H1 (cell line): ENCODE measurements at regions not wholly inside any gene's neighbourhood (a gene's known extent, or its start where the extent isn't known, plus 50 kb on each side); places are given as distances from the start of the nearest gene placed in this dataset.

Experiments
- CTCF ChIA-PET: fragments of 300-600 bp; sonication (Branson Sonifier 250); formaldehyde crosslinking; loops from one replicate; lab custom pipeline; 2021; ENCODE audit not compliant: partially characterized antibody; lab: Charles Lee
- POLR2A ChIA-PET: fragments of 300-600 bp; sonication (Branson Sonifier 250); formaldehyde crosslinking; loops from one replicate; lab custom pipeline; 2021; ENCODE audit warnings: inconsistent platforms; ENCODE audit not compliant: partially characterized antibody; lab: Charles Lee
- DNase-seq, 2 experiments: peaks; one replicate each; pipeline versions ENCODE4 v3.0.0 to v3.0.0-alpha.2; 2010 to 2022; ENCODE audit warnings: low spot score in 2 of 2, low read depth in 1 of 2, mixed read lengths in 1 of 2
- FAIRE-seq: peaks from 2 replicates; lab custom pipeline; 2011; peaks lifted over from hg19 to GRCh38; lab: Jason Lieb, UNC
- H2AFZ ChIP-seq: 2 replicates; pipeline ENCODE4 v1.8.1; 2012; ENCODE audit warnings: low read length, inconsistent platforms
- H2AK5ac ChIP-seq: 2 replicates; pipeline ENCODE4 v1.6.1; 2013; ENCODE audit warnings: low read depth, low read length
- H2BK120ac ChIP-seq: replicated peaks from 2 replicates; pipeline ENCODE3; 2013; ENCODE audit warnings: low read depth, low read length, inconsistent platforms
- H2BK12ac ChIP-seq: 2 replicates; pipeline ENCODE4 v1.6.1; 2013; ENCODE audit warnings: low read depth, low read length
- H2BK15ac ChIP-seq: 2 replicates; pipeline ENCODE4 v1.6.1; 2013; ENCODE audit warnings: low read length
- H2BK20ac ChIP-seq: 2 replicates; pipeline ENCODE4 v1.6.1; 2013; ENCODE audit warnings: low read length
- H2BK5ac ChIP-seq: 2 replicates; pipeline ENCODE4 v1.6.1; 2013; ENCODE audit warnings: low read depth, low read length
- H3K14ac ChIP-seq: 2 replicates; pipeline ENCODE4 v1.6.1; 2013; ENCODE audit warnings: inconsistent platforms; ENCODE audit not compliant: insufficient read length
- H3K18ac ChIP-seq: 2 replicates; pipeline ENCODE4 v1.6.1; 2013; ENCODE audit warnings: low read length; ENCODE audit errors: extremely low read depth
- H3K23ac ChIP-seq: 2 replicates; pipeline ENCODE4 v1.6.1; 2013; ENCODE audit warnings: inconsistent platforms; ENCODE audit not compliant: insufficient read length
- H3K23me2 ChIP-seq: 2 replicates; pipeline ENCODE4 v1.6.1; 2013; ENCODE audit warnings: low read depth, low read length
- H3K27ac ChIP-seq: 2 replicates; pipeline ENCODE4 v1.6.1; 2011; ENCODE audit warnings: low read depth, low read length, inconsistent platforms
- H3K27me3 ChIP-seq, 4 experiments: replicated peaks in 1 of 4; 1 replicate in 1 of 4; 2 replicates in 3 of 4; pipeline versions ENCODE4 v1.6.1 to v1.8.1; 2011 to 2013; ENCODE audit warnings: low read length in 3 of 4, mild to moderate bottlenecking in 3 of 4, inconsistent platforms in 2 of 4, mixed read lengths in 2 of 4, moderate library complexity in 1 of 4; ENCODE audit not compliant: control insufficient read depth in 3 of 4, insufficient read depth in 3 of 4; ENCODE audit errors: extremely low read depth in 1 of 4
- H3K36me3 ChIP-seq, 4 experiments: 2 replicates each; pipeline versions ENCODE4 v1.6.1 to v1.8.1; 2011 to 2013; ENCODE audit warnings: mild to moderate bottlenecking in 4 of 4, low read length in 3 of 4, moderate library complexity in 2 of 4, control low read depth in 1 of 4, inconsistent platforms in 1 of 4; ENCODE audit not compliant: insufficient read depth in 4 of 4, control insufficient read depth in 2 of 4
- H3K4ac ChIP-seq: replicated peaks from 2 replicates; pipeline ENCODE3; 2013; ENCODE audit warnings: low read length, low read depth, mixed read lengths, inconsistent platforms; ENCODE audit not compliant: insufficient read length
- H3K4me1 ChIP-seq, 4 experiments: replicated peaks in 1 of 4; 1 replicate in 1 of 4; 2 replicates in 3 of 4; pipeline versions ENCODE4 v1.6.1 to v1.8.1; 2011 to 2013; ENCODE audit warnings: low read length in 3 of 4, inconsistent platforms in 2 of 4, mixed read lengths in 1 of 4; ENCODE audit not compliant: insufficient read depth in 4 of 4, control insufficient read depth in 3 of 4
- H3K4me2 ChIP-seq, 2 experiments: 2 replicates each; pipeline versions ENCODE4 v1.6.1 to v1.8.1; 2011 to 2013; ENCODE audit warnings: low read depth in 2 of 2, low read length in 2 of 2, control low read depth in 1 of 2, inconsistent platforms in 1 of 2, mild to moderate bottlenecking in 1 of 2; ENCODE audit not compliant: insufficient read depth in 1 of 2
- H3K4me3 ChIP-seq, 4 experiments: fragments of 200-600, 300-600 bp in 1 of 4; sonication (generic), shearing (Covaris generic), sonication (Bioruptor Twin) in 1 of 4; 2 replicates each; pipeline versions ENCODE4 v1.5.1 to v1.8.1; 2011 to 2016; ENCODE audit warnings: low read length in 4 of 4, low read depth in 3 of 4, control low read depth in 2 of 4, inconsistent platforms in 2 of 4, mild to moderate bottlenecking in 2 of 4, mixed read lengths in 1 of 4, moderate library complexity in 1 of 4; ENCODE audit not compliant: insufficient read depth in 2 of 4; ENCODE audit errors: extremely low read depth in 1 of 4
- H3K56ac ChIP-seq: replicated peaks from 2 replicates; pipeline ENCODE3; 2013; ENCODE audit warnings: low read depth, mild to moderate bottlenecking, mixed read lengths, low read length, inconsistent platforms; ENCODE audit not compliant: insufficient read length
- H3K79me1 ChIP-seq: 2 replicates; pipeline ENCODE4 v1.6.1; 2013; ENCODE audit warnings: low read depth, low read length, control low read depth
- H3K79me2 ChIP-seq, 2 experiments: 2 replicates each; pipeline versions ENCODE4 v1.6.1 to v1.8.1; 2012 to 2013; ENCODE audit warnings: low read length in 2 of 2, mild to moderate bottlenecking in 2 of 2, inconsistent platforms in 1 of 2; ENCODE audit not compliant: insufficient read depth in 2 of 2, control insufficient read depth in 1 of 2
- H3K9ac ChIP-seq, 4 experiments: replicated peaks in 1 of 4; 1 replicate in 1 of 4; 2 replicates in 3 of 4; pipeline versions ENCODE4 v1.6.1 to v1.8.1; 2011 to 2013; ENCODE audit warnings: low read depth in 3 of 4, low read length in 3 of 4, control low read depth in 2 of 4, mild to moderate bottlenecking in 2 of 4, moderate library complexity in 2 of 4, inconsistent platforms in 1 of 4; ENCODE audit errors: extremely low read depth in 1 of 4
- H3K9me3 ChIP-seq, 2 experiments: 2 replicates each; pipeline versions ENCODE4 v1.6.1 to v1.8.1; 2012 to 2013; ENCODE audit warnings: mild to moderate bottlenecking in 2 of 2, moderate library complexity in 2 of 2, control low read depth in 1 of 2, inconsistent platforms in 1 of 2, low read depth in 1 of 2, low read length in 1 of 2, mixed read lengths in 1 of 2; ENCODE audit not compliant: insufficient read depth in 2 of 2
- H4K20me1 ChIP-seq, 2 experiments: replicated peaks in 1 of 2; 2 replicates each; pipeline versions ENCODE3 to v1.8.1; 2011 to 2013; ENCODE audit warnings: inconsistent platforms in 2 of 2, low read length in 2 of 2, mild to moderate bottlenecking in 1 of 2; ENCODE audit not compliant: insufficient read depth in 2 of 2, control insufficient read depth in 1 of 2
- H4K5ac ChIP-seq: 2 replicates; pipeline ENCODE4 v1.6.1; 2013; ENCODE audit warnings: low read length, low read depth, mixed read lengths, inconsistent platforms; ENCODE audit not compliant: insufficient read length
- H4K8ac ChIP-seq: 2 replicates; pipeline ENCODE4 v1.8.0; 2013; ENCODE audit warnings: mild to moderate bottlenecking, moderate library complexity, low read length, inconsistent platforms; ENCODE audit not compliant: insufficient read depth; ENCODE audit errors: extremely low read depth
- H4K91ac ChIP-seq: replicated peaks from 2 replicates; pipeline ENCODE3; 2013; ENCODE audit warnings: low read length, mixed read lengths, inconsistent platforms; ENCODE audit not compliant: insufficient read length
- CEBPB ChIP-seq: IDR thresholded peaks from 2 replicates; pipeline ENCODE4 v1.6.1; 2012; ENCODE audit warnings: low read depth, low read length
- EP300 ChIP-seq, 2 experiments: IDR thresholded peaks; 1 replicate in 1 of 2; 2 replicates in 1 of 2; pipeline ENCODE4 v1.6.1; 2011 to 2012; ENCODE audit warnings: low read depth in 2 of 2, low read length in 2 of 2, mild to moderate bottlenecking in 2 of 2, borderline replicate concordance in 1 of 2, inconsistent platforms in 1 of 2, moderate library complexity in 1 of 2
- GTF2F1 ChIP-seq: IDR thresholded peaks from 2 replicates; pipeline ENCODE4 v1.6.1; 2012; ENCODE audit warnings: low read depth, low read length, improper control_type of control experiment, borderline replicate concordance
- KDM4A ChIP-seq: IDR thresholded peaks from one replicate; pipeline ENCODE4 v1.7.1; 2012; ENCODE audit warnings: low read depth, mild to moderate bottlenecking, moderate library complexity, low read length, inconsistent platforms; ENCODE audit not compliant: severe bottlenecking
- NANOG ChIP-seq: IDR thresholded peaks from 2 replicates; pipeline ENCODE4 v1.6.1; 2011; ENCODE audit warnings: low read length, low read depth, mild to moderate bottlenecking, inconsistent platforms; ENCODE audit not compliant: insufficient read depth, poor library complexity, severe bottlenecking
- NRF1 ChIP-seq: IDR thresholded peaks from 2 replicates; pipeline ENCODE4 v1.6.1; 2011; ENCODE audit warnings: mild to moderate bottlenecking, low read depth, low read length, improper control_type of control experiment
- RNF2 ChIP-seq: fragments of 200-900, 300-1000 bp; sonication (generic); IDR thresholded peaks from 2 replicates; pipeline ENCODE4 v1.7.1; 2016; ENCODE audit warnings: borderline replicate concordance, low read depth, mild to moderate bottlenecking, antibody characterized with exemption, low read length; ENCODE audit not compliant: poor library complexity, severe bottlenecking; ENCODE audit errors: missing control alignments
- SAP30 ChIP-seq: fragments of 300-600 bp; sonication (generic); IDR thresholded peaks from 2 replicates; pipeline ENCODE4 v1.7.1; 2012; ENCODE audit warnings: low read length, moderate library complexity, mild to moderate bottlenecking, inconsistent platforms; ENCODE audit not compliant: insufficient read depth, insufficient replicate concordance
- SIN3A ChIP-seq, 2 experiments: IDR thresholded peaks in 1 of 2; conservative IDR thresholded peaks in 1 of 2; 2 replicates each; pipeline ENCODE4 v1.6.1; 2011 to 2012; ENCODE audit warnings: low read length in 2 of 2, improper control_type of control experiment in 1 of 2, low read depth in 1 of 2, mild to moderate bottlenecking in 1 of 2
- SUZ12 ChIP-seq: fragments of 200-600 bp; sonication (generic); IDR thresholded peaks from 2 replicates; pipeline ENCODE4 v1.6.1; 2012; ENCODE audit warnings: mild to moderate bottlenecking, inconsistent platforms, low read length, moderate library complexity, mixed read lengths
- TAF1 ChIP-seq: IDR thresholded peaks from 2 replicates; pipeline ENCODE4 v1.6.1; 2011; ENCODE audit warnings: mild to moderate bottlenecking, low read depth, low read length
- TAF7 ChIP-seq: optimal IDR thresholded peaks from 2 replicates; pipeline ENCODE3; 2011; ENCODE audit warnings: low read depth, mild to moderate bottlenecking, inconsistent platforms, low read length, moderate library complexity, borderline replicate concordance
- TEAD4 ChIP-seq: IDR thresholded peaks from 2 replicates; pipeline ENCODE4 v1.6.1; 2012; ENCODE audit warnings: low read depth, low read length, inconsistent platforms, mixed read lengths
- WGBS, 2 experiments: shearing (Covaris generic) in 1 of 2; methylation state at CpG; one replicate each; pipeline versions ENCODE4 v1.1.6 to v1.1.7; 2013 to 2015; ENCODE audit warnings: low lambda C conversion rate in 2 of 2, mixed read lengths in 2 of 2, inconsistent platforms in 1 of 2, low coverage in 1 of 2, missing lambda C conversion rate in 1 of 2; ENCODE audit not compliant: insufficient replicate concordance in 2 of 2, insufficient coverage in 1 of 2, insufficient read length in 1 of 2; ENCODE audit errors: extremely low coverage in 1 of 2, missing lambda C conversion rate in 1 of 2; 5-methylcytosine and 5-hydroxymethylcytosine counted together

DNA sequence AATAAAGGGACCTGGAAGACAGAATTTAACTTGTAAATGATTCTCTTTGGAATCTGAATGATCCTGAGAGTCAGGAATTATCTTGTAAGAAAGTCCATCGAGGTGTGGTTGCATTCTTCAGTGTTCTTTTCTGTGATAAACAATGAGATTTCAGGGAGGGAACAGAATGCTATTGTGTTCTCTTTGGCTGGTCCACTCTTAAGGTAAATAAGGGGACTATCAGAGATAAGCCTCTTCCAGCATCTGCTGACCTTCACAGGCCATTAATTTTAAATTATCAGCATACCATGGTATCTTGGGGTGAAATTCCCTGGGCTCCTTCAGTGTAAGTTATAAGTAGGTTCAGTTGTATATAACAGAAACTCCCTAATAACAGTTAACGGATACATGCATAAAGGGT lies 107.1 kb upstream of the ARHGAP24 start:
- Histone ChIP-seq H3K4ac (no peak overlapping the region), H3K14ac (no peak overlapping the region), H4K8ac (no peak overlapping the region), H3K36me3 (no peaks in the 10 kb centered on the region), H2BK12ac (no peak overlapping the region), H3K23ac (no peak overlapping the region), H3K9me3 (no peaks in the 10 kb centered on the region), H3K18ac (no peak overlapping the region), H3K4me2 (peak overlapping the region in 1 of 2 experiments; percentile 8; a peak in 2 of 4 replicates), H4K5ac (no peak overlapping the region), H3K79me1 (no peaks in the 10 kb centered on the region), H3K9ac (no peak overlapping the region), H2AK5ac (no peak overlapping the region), H2AFZ (0 out of 2 replicates have a peak overlapping the region, but pooled peaks have one; percentile 42), H4K20me1 (no peaks in the 10 kb centered on the region), H4K91ac (no peak overlapping the region), H2BK15ac (no peak overlapping the region), H3K27ac (no peak overlapping the region), H3K27me3 (no peaks in the 10 kb centered on the region), H3K23me2 (no peaks in the 10 kb centered on the region), H3K79me2 (no peaks in the 10 kb centered on the region), H2BK120ac (no peak overlapping the region), H3K4me1 (peaks cover 0 to 10% (median 0%) of the 10 kb centered on the region in 4 experiments; a peak in 1 of 7 replicates), H2BK20ac (no peak overlapping the region), H3K56ac (no peak overlapping the region), H2BK5ac (peak overlapping the region; percentile 67; the same call in 1 of the 2 replicates), H3K4me3 (peak overlapping the region in 1 of 4 experiments; percentile 0; a peak in 1 of 8 replicates)
- ChIA-PET POLR2A (no interaction called here), CTCF (interaction anchor here (0.7 to 2.3 kb wide), 7 partner anchors 25 to 315 kb away, joined by 3 to 8 read pairs (median 3); no protein-coding TSS in a partner anchor)
- DNase-seq = no peak
- FAIRE-seq = no peak
- 61% methylated on average over 2 of the region's 2 CpGs; no CpG with 5 or more reads in 1 of the 2 experiments for WGBS, 2 experiments
- TF ChIP-seq TAF1 (no peak), SIN3A (conservative IDR thresholded peaks at IDR 0.05 in 1 of 2, IDR thresholded peaks at IDR 0.05 in 1 of 2; ENCODE audit: low read depth in 1 of 2, low read length in 2 of 2) (no peak), SAP30 (no peak), CEBPB (no peak), GTF2F1 (no peak), NRF1 (no peak), SUZ12 (no peak), NANOG (no peak), KDM4A (no peak), EP300 (IDR thresholded peaks at IDR 0.05; ENCODE audit: borderline replicate concordance in 1 of 2, low read depth in 2 of 2, low read length in 2 of 2) (no peak), TEAD4 (no peak), TAF7 (no peak), RNF2 (no peak)
